Endodermal cell (in vitro differentiated cells): ENCODE measurements at regions not wholly inside any gene's neighbourhood (a gene's known extent, or its start where the extent isn't known, plus 50 kb on each side); places are given as distances from the start of the nearest gene placed in this dataset.
A peak's percentile ranks its signal among the peaks of the same experiment; 100 is the strongest.

ENCODE experiments used
- DNase-seq: peaks from one replicate; pipeline ENCODE4 v3.0.0-alpha.2; 2017
- H3K27ac ChIP-seq: 2 replicates; pipeline ENCODE4 v1.5.1; 2013; ENCODE audit warnings: mild to moderate bottlenecking, low read depth, low read length, moderate library complexity
- H3K27me3 ChIP-seq: 2 replicates; pipeline ENCODE4 v1.6.1; 2013; ENCODE audit warnings: mild to moderate bottlenecking, low read length, moderate library complexity; ENCODE audit not compliant: insufficient read depth, control insufficient read depth, poor library complexity, severe bottlenecking
- H3K36me3 ChIP-seq: 2 replicates; pipeline ENCODE4 v1.7.0; 2013; ENCODE audit warnings: mild to moderate bottlenecking, low read length, moderate library complexity; ENCODE audit not compliant: control insufficient read depth, insufficient read depth
- H3K4me1 ChIP-seq: one replicate; pipeline ENCODE4 v1.7.0; 2013; ENCODE audit warnings: low read length; ENCODE audit not compliant: control insufficient read depth, insufficient read depth
- H3K4me3 ChIP-seq: 2 replicates; pipeline ENCODE4 v1.5.1; 2013; ENCODE audit warnings: mild to moderate bottlenecking, low read length, moderate library complexity
- H3K9ac ChIP-seq: 2 replicates; pipeline ENCODE4 v1.6.1; 2013; ENCODE audit warnings: mild to moderate bottlenecking, low read length, moderate library complexity; ENCODE audit not compliant: poor library complexity, severe bottlenecking; ENCODE audit errors: extremely low read depth
- H3K9me3 ChIP-seq: 2 replicates; pipeline ENCODE4 v1.6.1; 2013; ENCODE audit warnings: mild to moderate bottlenecking, low read length, moderate library complexity; ENCODE audit not compliant: control insufficient read depth
- H3K27ac Mint-ChIP-seq: 2 replicates; pipeline ENCODE4 v1.8.0; 2020; ENCODE audit warnings: mixed read lengths
- H3K27me3 Mint-ChIP-seq: 2 replicates; pipeline ENCODE4 v1.8.0; 2021; ENCODE audit warnings: mild to moderate bottlenecking, mixed read lengths; ENCODE audit not compliant: insufficient read depth
- H3K36me3 Mint-ChIP-seq: 2 replicates; pipeline ENCODE4 v1.8.0; 2020; ENCODE audit warnings: low read depth, mixed read lengths
- H3K4me1 Mint-ChIP-seq: 2 replicates; pipeline ENCODE4 v1.8.0; 2020; ENCODE audit warnings: mixed read lengths
- H3K4me3 Mint-ChIP-seq: 2 replicates; pipeline ENCODE4 v1.8.0; 2020; ENCODE audit warnings: mild to moderate bottlenecking, moderate library complexity, mixed read lengths
- H3K9me3 Mint-ChIP-seq: 2 replicates; pipeline ENCODE4 v1.8.0; 2020; ENCODE audit warnings: mild to moderate bottlenecking, mixed read lengths
- CTCF ChIP-seq: fragments of 200-600 bp; sonication (generic); conservative IDR thresholded peaks from 2 replicates; pipeline ENCODE4 v1.5.0; 2021; ENCODE audit warnings: antibody characterized with exemption, mild to moderate bottlenecking
- WGBS, 2 experiments: methylation state at CpG; one replicate each; pipeline versions ENCODE4 v1.1.5 to v1.1.7; 2013; ENCODE audit warnings: missing lambda C conversion rate in 2 of 2, mixed read lengths in 1 of 2; ENCODE audit not compliant: insufficient coverage in 1 of 2, insufficient read length in 1 of 2; 5-methylcytosine and 5-hydroxymethylcytosine counted together

GRCh38 chr21:15966231-15966630, 236.4 kb downstream of the USP25 start:
- no peaks in the 10 kb centered on the region for H3K9me3 Mint-ChIP-seq
- 71 to 97% methylated on average over 1 of the region's 2 CpGs for WGBS, 2 experiments

DNA sequence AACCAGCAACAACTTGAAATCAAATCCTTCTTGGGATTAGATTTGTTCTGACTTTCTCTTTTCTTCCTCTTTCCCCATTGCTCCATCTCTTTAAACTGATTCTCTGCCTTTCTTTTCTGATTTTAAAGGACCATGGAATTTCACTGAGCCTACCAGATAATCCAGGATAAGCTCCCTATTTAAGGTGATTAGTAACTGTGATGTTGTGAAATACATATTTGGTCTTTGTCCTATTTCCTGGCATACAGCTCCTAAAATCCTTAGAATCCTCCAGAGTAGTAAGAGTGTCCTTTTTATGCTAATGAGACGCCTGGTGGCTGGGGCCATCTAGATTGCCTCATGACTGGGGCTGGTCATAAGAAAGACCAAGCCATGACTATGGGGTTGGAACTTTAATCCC, 236.9 kb downstream of the USP25 start:
- H3K27ac Mint-ChIP-seq = no peak overlapping the region
- 91 to 100% methylated on average over 1 of the region's 1 CpG for WGBS, 2 experiments
- Histone ChIP-seq H3K4me3 (no peak overlapping the region), H3K4me1 (no peaks in the 10 kb centered on the region), H3K36me3 (no peaks in the 10 kb centered on the region), H3K9ac (no peak overlapping the region), H3K9me3 (no peaks in the 10 kb centered on the region), H3K27me3 (peaks cover 12% of the 10 kb centered on the region), H3K27ac (no peak overlapping the region)
- no peaks in the 10 kb centered on the region for H3K36me3 Mint-ChIP-seq
- no peak for DNase-seq
- H3K4me1 Mint-ChIP-seq = peaks cover 14% of the 10 kb centered on the region
- no peaks in the 10 kb centered on the region for H3K9me3 Mint-ChIP-seq
- no peak overlapping the region for H3K4me3 Mint-ChIP-seq
- TF ChIP-seq CTCF = no peak
- H3K27me3 Mint-ChIP-seq = peaks cover 4% of the 10 kb centered on the region

More at GRCh38 chr21:15966231-15966630, 236.4 kb downstream of the USP25 start:
- DNase-seq = no peak
- Histone ChIP-seq H3K9me3 (no peaks in the 10 kb centered on the region), H3K4me3 (no peak overlapping the region), H3K36me3 (no peaks in the 10 kb centered on the region), H3K27ac (no peak overlapping the region), H3K9ac (no peak overlapping the region), H3K27me3 (peaks cover 12% of the 10 kb centered on the region), H3K4me1 (no peaks in the 10 kb centered on the region)
- no peak for TF ChIP-seq CTCF
- Mint-ChIP-seq H3K4me1 (peaks cover 14% of the 10 kb centered on the region), H3K27me3 (peaks cover 4% of the 10 kb centered on the region), H3K36me3 (no peaks in the 10 kb centered on the region), H3K4me3 (no peak overlapping the region), H3K27ac (no peak overlapping the region)

DNA sequence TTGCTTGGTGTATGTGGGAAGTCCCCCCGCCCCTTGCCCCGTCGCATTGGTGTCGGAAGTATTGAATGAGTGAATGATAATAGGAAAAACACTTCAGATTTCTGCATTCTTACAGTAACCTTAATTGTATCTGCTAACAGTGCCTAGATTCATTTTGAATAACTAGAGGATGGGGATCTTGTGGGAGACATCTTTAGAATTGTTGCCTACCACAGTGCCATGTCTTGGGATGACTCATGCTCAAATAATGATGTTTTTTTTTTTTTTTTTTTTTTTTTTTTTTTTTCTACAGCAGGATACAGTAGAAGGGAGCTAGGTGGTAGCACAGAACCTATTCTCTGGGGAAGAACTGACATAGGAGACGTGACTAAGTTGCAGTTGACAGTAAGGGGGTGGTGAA, 237.9 kb downstream of the USP25 start:
- DNase-seq = no peak
- no peaks in the 10 kb centered on the region for H3K4me1 ChIP-seq
- Mint-ChIP-seq H3K27me3 (peaks cover 4% of the 10 kb centered on the region), H3K9me3 (no peaks in the 10 kb centered on the region), H3K36me3 (no peaks in the 10 kb centered on the region), H3K4me3 (no peak overlapping the region), H3K27ac (peak overlapping the region; percentile 4), H3K4me1 (peaks cover 14% of the 10 kb centered on the region)
- no peak overlapping the region for H3K27ac ChIP-seq
- TF ChIP-seq CTCF = no peak
- no peaks in the 10 kb centered on the region for H3K9me3 ChIP-seq
- H3K27me3 ChIP-seq = peaks cover 12% of the 10 kb centered on the region
- no peak overlapping the region for H3K4me3 ChIP-seq
- H3K9ac ChIP-seq = no peak overlapping the region
- 89 to 90% methylated on average over 5 of the region's 5 CpGs for WGBS, 2 experiments
- H3K36me3 ChIP-seq = no peaks in the 10 kb centered on the region
